NCI-H345 treated with DMSO at 0.1 percent for 48 hours (cell line): ENCODE measurements at regions not wholly inside any gene's neighbourhood (a gene's known extent, or its start where the extent isn't known, plus 50 kb on each side); places are given as distances from the start of the nearest gene placed in this dataset.

ENCODE experiments used
- DNase-seq: peaks from one replicate; lab custom pipeline; 2025; ENCODE audit not compliant: unreplicated experiment; lab: John Stamatoyannopoulos, UW

GRCh38 chr4:173932701-173933100 is 350.8 kb downstream of the FBXO8 start:
- DNase-seq = no peak

GRCh38 chr4:173930329-173930967 is 353.0 kb downstream of the FBXO8 start:
- DNase-seq = no peak

DNA sequence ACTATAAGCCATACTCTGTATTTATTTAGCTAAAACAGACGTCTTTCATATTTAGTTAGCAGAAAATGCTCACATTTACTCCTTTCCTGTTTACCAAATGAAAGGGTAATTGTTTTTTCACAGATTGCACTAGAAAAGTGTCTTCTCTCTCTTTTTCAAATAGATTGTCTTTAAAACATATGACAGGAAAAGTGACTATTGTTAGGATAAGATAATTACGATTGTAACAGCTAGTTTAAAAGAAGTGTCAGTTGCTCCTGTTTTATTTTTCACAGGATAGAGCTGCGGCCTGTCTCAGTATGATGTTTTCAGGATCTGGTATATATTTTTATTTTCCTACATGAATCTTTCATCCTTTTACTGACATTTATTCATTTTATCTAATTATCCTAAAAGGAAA is 353.5 kb downstream of the FBXO8 start:
- no peak for DNase-seq

DNA sequence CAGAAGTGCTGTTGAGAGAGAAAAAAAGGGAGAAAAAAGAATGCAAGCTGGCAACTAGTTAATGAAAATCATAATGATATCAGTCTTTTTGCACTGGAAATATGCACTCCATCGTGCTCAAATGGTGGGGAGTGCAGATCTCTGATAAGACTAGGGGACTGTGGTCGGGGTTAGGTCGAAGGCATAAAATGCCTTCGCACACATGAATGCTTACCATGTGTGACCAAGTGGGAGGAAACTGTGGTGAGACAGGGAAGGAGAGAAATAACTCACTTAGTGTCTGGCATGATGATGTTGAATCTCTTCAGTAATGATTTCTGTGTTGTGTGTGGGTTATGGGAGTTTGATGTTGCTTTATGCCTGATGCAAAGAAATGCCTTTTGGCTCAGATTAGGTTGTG is 358.9 kb downstream of the FBXO8 start:
- no peak for DNase-seq

GRCh38 chr4:173919861-173920260 is 363.6 kb downstream of the FBXO8 start:
- DNase-seq = no peak

DNA sequence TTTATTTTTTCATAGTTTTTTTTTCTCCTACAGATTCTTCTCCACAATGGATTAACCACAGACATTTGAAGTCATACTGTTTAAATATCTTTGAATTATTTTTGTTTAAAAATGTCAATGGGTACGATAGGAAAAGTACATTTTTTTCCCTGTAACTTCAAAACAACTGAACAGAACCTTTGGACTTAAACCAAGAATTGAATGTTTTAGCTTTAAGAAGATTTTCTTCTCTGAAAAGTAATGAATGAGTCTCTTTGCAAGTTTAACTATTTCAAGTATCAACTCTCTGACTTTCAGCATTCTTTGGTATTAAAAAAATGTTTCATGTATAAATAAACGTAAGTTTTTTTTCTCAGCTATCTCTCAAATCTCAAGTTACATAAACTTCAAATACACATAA is 364.3 kb downstream of the FBXO8 start:
- no peak for DNase-seq

DNA sequence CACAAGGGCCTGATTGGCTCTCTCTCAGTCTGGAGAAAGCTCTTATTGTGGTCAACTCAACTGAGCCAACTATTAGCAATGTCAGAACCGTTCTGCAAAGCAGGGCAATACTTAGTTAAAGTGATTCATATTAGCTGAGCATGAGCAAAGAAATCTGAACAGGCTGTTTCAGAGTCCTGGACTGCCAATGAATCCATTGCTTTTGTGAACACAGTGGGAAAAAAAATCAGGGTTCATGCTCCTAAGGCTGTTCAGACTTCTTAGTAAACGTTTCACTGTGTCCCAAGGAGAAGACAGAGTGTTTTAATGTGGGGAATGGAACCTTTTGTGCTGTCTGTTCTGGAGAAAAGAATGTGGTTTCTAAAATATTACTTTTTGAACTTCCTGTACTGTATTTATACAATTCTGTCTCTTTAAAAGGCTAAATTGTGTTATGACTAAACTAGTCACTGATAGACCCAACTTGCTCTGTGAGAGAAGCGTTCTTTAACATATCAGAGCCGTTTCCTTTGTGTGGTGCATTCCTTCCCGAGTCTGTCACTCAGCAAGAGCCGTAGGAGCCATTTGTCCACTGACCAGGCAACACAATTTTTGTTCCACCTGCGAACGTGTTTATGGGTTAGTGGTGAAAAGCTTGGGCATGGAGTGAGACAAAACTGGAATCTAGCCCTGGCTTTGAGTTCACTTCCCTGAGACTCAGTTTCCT is 366.1 kb downstream of the FBXO8 start:
- DNase-seq = no peak

- DNase-seq = no peak
Observed at GRCh38 chr4:173913496-173913895, 370.0 kb downstream of the FBXO8 start.

GRCh38 chr4:173912384-173912783 is 371.1 kb downstream of the FBXO8 start:
- DNase-seq = no peak

DNA sequence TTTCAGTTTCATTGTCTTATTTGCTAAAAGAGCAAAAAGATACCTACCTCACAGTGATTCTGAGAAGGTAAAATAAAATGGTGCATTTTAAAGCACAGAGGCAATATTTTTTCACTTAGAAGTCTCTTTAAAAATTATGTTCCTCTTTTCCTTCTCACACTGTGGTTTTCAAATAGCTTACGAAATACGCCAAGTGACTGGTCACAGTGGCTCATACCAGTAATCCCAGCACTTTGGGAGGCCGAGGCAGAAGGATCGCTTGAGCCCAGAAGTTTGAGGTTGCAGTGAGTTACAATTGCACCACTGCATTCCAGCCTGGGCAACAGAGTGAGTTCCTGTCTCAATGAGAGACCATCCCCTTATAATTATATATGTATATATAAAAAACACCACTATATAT is 372.6 kb downstream of the FBXO8 start:
- no peak for DNase-seq

GRCh38 chr4:173909294-173909693 is 374.2 kb downstream of the FBXO8 start:
- no peak for DNase-seq

- no peak for DNase-seq
Observed at GRCh38 chr4:173899813-173900212, 369.8 kb upstream of the HAND2 start.

- DNase-seq = no peak
Observed at GRCh38 chr4:173891072-173891471, 361.0 kb upstream of the HAND2 start.

DNA sequence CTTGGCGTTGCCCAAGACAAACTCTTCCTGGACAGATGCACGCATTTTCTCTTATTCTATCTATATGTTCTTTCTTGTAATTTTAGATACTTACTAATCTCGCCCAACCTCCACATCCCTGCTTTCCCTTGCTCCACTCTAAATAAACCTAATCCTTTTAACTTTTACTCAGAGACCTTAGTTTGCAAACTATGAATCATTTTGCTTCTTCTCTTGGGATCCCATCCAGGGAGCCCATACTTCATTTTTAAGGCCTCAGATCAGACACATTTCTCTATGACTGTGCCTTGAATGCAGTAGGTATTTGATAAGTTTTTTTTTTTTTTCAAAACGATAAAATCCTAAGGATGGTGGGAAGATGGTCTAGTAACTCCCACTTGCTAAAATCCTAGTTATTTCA is 353.8 kb upstream of the HAND2 start:
- no peak for DNase-seq

GRCh38 chr4:173880897-173881296 is 350.9 kb upstream of the HAND2 start:
- no peak for DNase-seq

DNA sequence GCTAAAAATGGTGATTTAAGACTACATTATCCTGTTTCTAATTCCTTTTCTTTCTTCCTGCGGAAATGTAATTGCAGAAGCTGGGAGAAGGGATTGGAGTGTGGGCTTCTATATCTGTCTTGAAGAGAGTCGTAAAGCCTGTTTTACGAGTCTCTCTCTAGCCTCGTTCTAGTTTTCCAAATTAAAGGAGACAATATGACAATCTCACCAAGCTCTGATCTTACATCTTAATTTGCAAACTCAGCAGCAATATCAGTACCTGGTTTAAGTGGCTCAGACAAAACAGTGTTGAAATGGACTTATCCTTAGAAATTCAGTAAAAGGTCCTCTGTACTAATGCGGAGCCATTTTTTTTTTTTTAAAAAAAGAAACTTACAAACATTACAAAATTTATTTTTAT is 349.5 kb upstream of the HAND2 start:
- DNase-seq = no peak

GRCh38 chr4:173878701-173879100 is 348.7 kb upstream of the HAND2 start:
- no peak for DNase-seq

DNA sequence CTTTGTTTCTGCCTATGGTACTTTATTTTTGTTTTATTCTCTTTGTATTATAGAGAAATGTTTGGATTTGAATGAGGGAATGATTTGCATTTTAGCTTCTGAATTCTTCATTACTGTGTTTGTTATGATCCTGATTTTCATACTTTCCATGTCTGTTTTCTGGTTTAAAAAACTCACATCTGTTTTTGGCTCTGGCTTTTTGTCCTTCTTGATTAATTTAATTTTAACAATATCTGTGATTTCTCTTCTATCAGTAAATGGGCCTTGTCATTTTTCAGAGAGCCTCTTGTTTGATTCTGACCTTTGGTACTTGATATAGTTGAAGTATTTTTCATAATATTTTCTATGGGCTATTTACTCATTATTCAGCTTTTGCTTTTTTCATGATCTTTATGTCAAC is 341.6 kb upstream of the HAND2 start:
- DNase-seq = no peak

DNA sequence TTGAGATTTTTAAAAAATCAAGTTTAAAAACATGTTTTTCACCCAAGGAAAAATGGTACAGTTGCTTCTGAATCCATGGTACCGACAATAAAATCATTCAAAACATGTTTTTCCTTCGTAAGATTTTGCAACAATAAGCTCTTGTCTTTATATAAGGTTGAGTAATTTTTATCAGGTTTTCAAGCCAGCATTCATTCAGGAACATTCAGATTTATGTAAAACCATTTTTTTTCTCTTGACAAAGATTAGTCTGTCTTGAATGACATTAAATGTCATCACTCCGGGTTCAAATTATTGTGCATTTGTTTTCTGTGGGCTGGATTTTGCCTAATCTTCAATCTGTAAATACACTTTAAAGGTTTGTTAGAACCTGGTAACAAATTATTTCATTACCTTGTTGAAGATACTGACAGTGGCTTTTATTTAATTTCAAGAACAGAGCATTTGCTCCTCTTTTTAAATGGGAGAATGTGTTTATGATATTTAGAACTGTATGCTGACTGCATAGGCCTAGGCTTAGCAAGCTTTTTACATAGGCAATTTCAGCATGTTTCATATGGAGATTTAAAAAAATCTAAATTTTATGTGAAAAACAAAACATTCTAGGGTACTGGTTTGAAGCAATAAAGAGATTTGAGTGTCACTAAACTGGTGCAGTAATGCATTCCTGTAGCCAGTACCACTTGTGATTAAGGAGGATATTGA is 336.4 kb upstream of the HAND2 start:
- DNase-seq = no peak

DNA sequence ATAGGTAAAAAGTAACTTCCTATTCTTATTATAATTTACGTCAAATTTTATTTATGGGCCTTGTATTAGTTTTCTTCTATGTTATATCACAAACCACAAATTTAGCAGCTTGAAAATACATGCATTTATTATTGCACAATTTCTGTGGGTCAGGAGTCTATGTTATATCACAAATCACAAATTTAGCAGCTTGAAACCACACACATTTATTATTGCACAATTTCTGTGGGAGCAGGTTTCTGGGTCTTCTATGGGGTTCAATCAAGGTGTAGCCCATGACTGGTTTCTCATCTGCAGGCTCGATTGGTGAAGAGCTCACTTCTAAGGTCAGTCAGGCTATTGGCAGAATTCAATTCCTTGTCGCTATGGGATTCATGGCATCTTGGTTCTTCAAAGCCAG is 332.7 kb upstream of the HAND2 start:
- DNase-seq = no peak

- no peak for DNase-seq
Observed at GRCh38 chr4:173860094-173860493, 330.1 kb upstream of the HAND2 start.

GRCh38 chr4:173859091-173859713 is 329.2 kb upstream of the HAND2 start:
- no peak for DNase-seq
